H1 (cell line): ENCODE measurements at regions not wholly inside any gene's neighbourhood (a gene's known extent, or its start where the extent isn't known, plus 50 kb on each side); places are given as distances from the start of the nearest gene placed in this dataset.

Experiments
- SRF ChIP-seq: IDR thresholded peaks from 2 replicates; pipeline ENCODE4 v1.6.1; 2011; ENCODE audit warnings: mild to moderate bottlenecking, low read depth, low read length, moderate library complexity

DNA sequence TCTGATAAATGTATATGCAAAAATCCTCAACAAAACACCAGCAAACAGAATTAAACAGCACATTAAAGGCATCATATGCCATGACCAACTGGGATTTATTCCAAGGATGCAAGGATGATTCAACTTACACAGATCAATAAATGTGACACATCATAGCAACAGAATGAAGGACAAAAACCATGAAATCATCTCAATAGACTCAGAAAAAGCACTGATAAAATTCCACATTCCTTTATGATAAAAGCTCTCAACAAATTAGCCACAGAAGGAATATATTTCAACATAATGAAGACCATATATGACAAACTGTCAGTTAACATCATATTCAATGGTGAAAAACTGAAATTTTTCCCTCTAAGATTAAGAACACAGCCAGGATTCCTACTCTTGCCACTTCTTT, 691.6 kb downstream of the DIAPH3 start (continued):
- no peak for TF ChIP-seq SRF
- TF ChIP-seq, all 59 proteins: peak for 0
